GM12878 (cell line): ENCODE measurements at regions not wholly inside any gene's neighbourhood (a gene's known extent, or its start where the extent isn't known, plus 50 kb on each side); places are given as distances from the start of the nearest gene placed in this dataset.

Experiments used
- ATAC-seq: fragments of 200-7000 bp; cut with Tn5 transposase; 3 replicates; pipeline ENCODE4 v1.9.1; 2020; ENCODE audit warnings: mild to moderate bottlenecking, moderate library complexity
- BruUV-seq: library from RNA; stranded (reverse); fragments of 400-500 nt; replicated peaks from 2 replicates; lab custom pipeline; 2021; lab: Mats Ljungman, UMichigan
- CTCF ChIA-PET: fragments of 300-600 bp; sonication (Branson Sonifier 250); formaldehyde crosslinking; extraction: SDS; loops from one replicate; lab custom pipeline; 2021; ENCODE audit warnings: inconsistent platforms; lab: Yijun Ruan, JAX
- POLR2A ChIA-PET: fragments of 350-600 bp; formaldehyde crosslinking; extraction: SDS; loops from one replicate; lab custom pipeline; 2021; ENCODE audit warnings: inconsistent platforms; lab: Charles Lee
- RAD21 ChIA-PET: fragments of 300-600 bp; sonication (Branson Sonifier 250); formaldehyde crosslinking; loops from one replicate; lab custom pipeline; 2023; ENCODE audit warnings: antibody characterized with exemption; ENCODE audit not compliant: unreplicated experiment; lab: Charles Lee
- SMC1A ChIA-PET: fragments of 300-600 bp; sonication (Branson Sonifier 250); formaldehyde crosslinking; loops from one replicate; lab custom pipeline; 2023; ENCODE audit not compliant: unreplicated experiment, uncharacterized antibody; lab: Charles Lee
- DNase-seq: peaks from one replicate; pipeline ENCODE4 v3.0.0-alpha.2; 2011; ENCODE audit warnings: low read depth, low spot score
- FAIRE-seq: peaks from 3 replicates; lab custom pipeline; 2011; peaks lifted over from hg19 to GRCh38; lab: Jason Lieb, UNC
- H2AFZ ChIP-seq: 2 replicates; pipeline ENCODE4 v1.6.0; 2011; ENCODE audit warnings: low read depth, low read length, control low read depth; ENCODE audit not compliant: control insufficient read depth
- H3K27ac ChIP-seq: 2 replicates; pipeline ENCODE4 v1.5.1; 2011; ENCODE audit warnings: control low read depth; ENCODE audit not compliant: control insufficient read depth, insufficient read depth
- H3K27me3 ChIP-seq, 2 experiments: replicated peaks in 1 of 2; 2 replicates each; pipeline versions ENCODE4 v1.6.0 to v1.6.1; 2011; ENCODE audit warnings: low read length in 1 of 2; ENCODE audit not compliant: control insufficient read depth in 2 of 2, insufficient read depth in 2 of 2
- H3K36me3 ChIP-seq, 2 experiments: 2 replicates each; pipeline ENCODE4 v1.5.1; 2011; ENCODE audit warnings: low read length in 1 of 2; ENCODE audit not compliant: control insufficient read depth in 2 of 2, insufficient read depth in 2 of 2
- H3K4me1 ChIP-seq: 2 replicates; pipeline ENCODE4 v1.6.1; 2011; ENCODE audit warnings: mild to moderate bottlenecking, low read length, moderate library complexity, mixed read lengths; ENCODE audit not compliant: control insufficient read depth, insufficient read depth
- H3K4me2 ChIP-seq: 2 replicates; pipeline ENCODE4 v1.6.0; 2011; ENCODE audit warnings: control low read depth; ENCODE audit not compliant: control insufficient read depth, insufficient read depth
- H3K4me3 ChIP-seq: fragments of 200-600 bp; sonication (generic); 2 replicates; pipeline ENCODE4 v1.5.1; 2016
- H3K79me2 ChIP-seq: 2 replicates; pipeline ENCODE4 v1.6.0; 2011; ENCODE audit warnings: low read length; ENCODE audit not compliant: control insufficient read depth, insufficient read depth
- H3K9ac ChIP-seq: 2 replicates; pipeline ENCODE4 v1.8.0; 2011; ENCODE audit warnings: low read length, control low read depth, mixed read lengths; ENCODE audit not compliant: control insufficient read depth, insufficient read depth
- H3K9me3 ChIP-seq: replicated peaks from 3 replicates; pipeline ENCODE4 v1.5.1; 2011; ENCODE audit warnings: mild to moderate bottlenecking, low read length; ENCODE audit not compliant: control insufficient read depth, insufficient read depth
- H4K20me1 ChIP-seq: 2 replicates; pipeline ENCODE4 v1.6.0; 2011; ENCODE audit not compliant: control insufficient read depth, insufficient read depth
- ASH2L ChIP-seq: fragments of 300-600, 200-600 bp; sonication (generic); IDR thresholded peaks from 2 replicates; pipeline ENCODE4 v1.6.1; 2017; ENCODE audit warnings: low read depth, mild to moderate bottlenecking, borderline replicate concordance
- ELK1 ChIP-seq: IDR thresholded peaks from 2 replicates; pipeline ENCODE4 v1.6.1; 2012; ENCODE audit warnings: low read depth, low read length, improper control_type of control experiment
- IKZF1 ChIP-seq: fragments of 450-650 bp; conservative IDR thresholded peaks from 2 replicates; pipeline ENCODE4 v1.6.1; 2017; ENCODE audit warnings: antibody characterized with exemption, mild to moderate bottlenecking
- MXI1 ChIP-seq: fragments of 150-350 bp; IDR thresholded peaks from 2 replicates; pipeline ENCODE4 v1.6.1; 2011; ENCODE audit warnings: low read depth, mild to moderate bottlenecking, inconsistent platforms, low read length, improper control_type of control experiment
- MYB ChIP-seq: fragments of 150-350 bp; IDR thresholded peaks from 2 replicates; pipeline ENCODE4 v1.6.1; 2014; ENCODE audit warnings: mild to moderate bottlenecking, low read depth, low read length, borderline replicate concordance
- NR2C2 ChIP-seq: IDR thresholded peaks from 2 replicates; pipeline ENCODE4 v1.6.1; 2011; ENCODE audit warnings: borderline replicate concordance, low read depth; ENCODE audit not compliant: control insufficient read depth, insufficient read length
- ZBTB40 ChIP-seq: fragments of 450-650 bp; IDR thresholded peaks from 2 replicates; pipeline ENCODE4 v1.6.1; 2016; ENCODE audit warnings: mild to moderate bottlenecking, moderate library complexity, borderline replicate concordance
- ZSCAN29 ChIP-seq: fragments of 450-650 bp; IDR thresholded peaks from 2 replicates; pipeline ENCODE4 v1.6.1; 2017; ENCODE audit warnings: mild to moderate bottlenecking, moderate library complexity
- WGBS: methylation state at CpG from one replicate; pipeline ENCODE4 v1.1.6; 2016; ENCODE audit warnings: low lambda C conversion rate; ENCODE audit not compliant: insufficient replicate concordance, insufficient coverage; ENCODE audit errors: missing lambda C conversion rate; 5-methylcytosine and 5-hydroxymethylcytosine counted together
- in situ Hi-C: fragments of 300-500 bp; cut with MboI; formaldehyde crosslinking; loops from 9 replicates; pipeline ENCODE4 v1.14.3; 2018; ENCODE audit warnings: mixed read lengths
- intact Hi-C: fragments of 100-400 bp; cut with micrococcal nuclease; formaldehyde crosslinking; loops from one replicate; pipeline ENCODE4 v1.14.2; 2022; ENCODE audit not compliant: unreplicated experiment

- intact Hi-C loops = no loop called here
- no peak overlapping the region for H3K9ac ChIP-seq
- BruUV-seq = no TSS peak
- 14% methylated on average over 4 of the region's 4 CpGs for WGBS
- no peak overlapping the region for H3K27ac ChIP-seq
- H3K9me3 ChIP-seq = no peaks in the 10 kb centered on the region
- in situ Hi-C loops = no loop called here
- SMC1A ChIA-PET = no interaction called here
- ATAC-seq = no peak
- no peak overlapping the region for H3K4me3 ChIP-seq
- POLR2A ChIA-PET = no interaction called here
- no peaks in the 10 kb centered on the region for H4K20me1 ChIP-seq
- no peaks in the 10 kb centered on the region for H3K79me2 ChIP-seq
- no peaks in the 10 kb centered on the region for H3K4me1 ChIP-seq
- RAD21 ChIA-PET = no interaction called here
- CTCF ChIA-PET = interaction anchor here (0.9 kb wide), 1 partner anchor 11 kb away, joined by 3 read pairs; no protein-coding TSS in a partner anchor
- no peaks in the 10 kb centered on the region for H3K36me3 ChIP-seq
- no peak for DNase-seq
- H3K4me2 ChIP-seq = no peak overlapping the region
- TF ChIP-seq MYB = no peak
- TF ChIP-seq MXI1 = no peak
- TF ChIP-seq NR2C2 = no peak
- no peaks in the 10 kb centered on the region for H3K27me3 ChIP-seq
- no peak overlapping the region for H2AFZ ChIP-seq
- FAIRE-seq = no peak
Observed at GRCh38 chr15:98167722-98168268, 207.3 kb downstream of the ARRDC4 start.

- ChIA-PET RAD21 (no interaction called here), SMC1A (interaction anchor here (0.6 kb wide), 1 partner anchor 258 kb away, joined by 3 read pairs; no protein-coding TSS in a partner anchor), POLR2A (no interaction called here), CTCF (no interaction called here)
- Histone ChIP-seq H2AFZ (no peak overlapping the region), H4K20me1 (no peaks in the 10 kb centered on the region), H3K27me3 (no peaks in the 10 kb centered on the region), H3K79me2 (no peaks in the 10 kb centered on the region), H3K27ac (no peak overlapping the region), H3K9me3 (no peaks in the 10 kb centered on the region), H3K4me3 (no peak overlapping the region), H3K4me2 (no peak overlapping the region), H3K4me1 (no peaks in the 10 kb centered on the region), H3K36me3 (no peaks in the 10 kb centered on the region), H3K9ac (no peak overlapping the region)
- DNase-seq (no peak), ATAC-seq (no peak), FAIRE-seq (no peak)
- in situ Hi-C loops (no loop called here), intact Hi-C loops (no loop called here)
- 52% methylated on average over 9 of the region's 9 CpGs for WGBS
- no TSS peak for BruUV-seq
- TF ChIP-seq ZBTB40 = no peak
- no peak for TF ChIP-seq ZSCAN29
- TF ChIP-seq ASH2L = no peak
- TF ChIP-seq IKZF1 = no peak
- no peak for TF ChIP-seq ELK1
Observed at GRCh38 chr15:98169551-98169950, 209.0 kb downstream of the ARRDC4 start.
